ENCODE measurements at regions not wholly inside any gene's neighbourhood (a gene's known extent, or its start where the extent isn't known, plus 50 kb on each side); places are given as distances from the start of the nearest gene placed in this dataset.

GRCh38 chr15:38740206-38740605, 175.6 kb upstream of the RASGRP1 start:
- Histone ChIP-seq H3K4me1 (ENCODE audit: control insufficient read depth, insufficient read depth, low read length) (peaks cover 6% of the 10 kb centered on the region), H3K4me3 (ENCODE audit: insufficient read depth, low read depth, low read length) (no peak overlapping the region), H3K9me3 (ENCODE audit: control insufficient read depth, low read length) (no peaks in the 10 kb centered on the region), H3K27ac (ENCODE audit: insufficient read depth, low read depth, low read length, poor library complexity, severe bottlenecking) (no peak overlapping the region), H3K36me3 (ENCODE audit: control insufficient read depth, insufficient read depth, low read length) (no peaks in the 10 kb centered on the region), H3K27me3 (ENCODE audit: control insufficient read depth, insufficient read depth, low read length, poor library complexity, severe bottlenecking) (no peaks in the 10 kb centered on the region)
- 84 to 85% methylated on average over 5 of the region's 5 CpGs for WGBS, 2 experiments

GRCh38 chr15:38743147-38743546, 178.5 kb upstream of the RASGRP1 start:
- Histone ChIP-seq H3K4me1 (ENCODE audit: control insufficient read depth, insufficient read depth, low read length) (no peaks in the 10 kb centered on the region), H3K27ac (ENCODE audit: insufficient read depth, low read depth, low read length, poor library complexity, severe bottlenecking) (no peak overlapping the region), H3K4me3 (ENCODE audit: insufficient read depth, low read depth, low read length) (no peak overlapping the region), H3K27me3 (ENCODE audit: control insufficient read depth, insufficient read depth, low read length, poor library complexity, severe bottlenecking) (no peaks in the 10 kb centered on the region), H3K9me3 (ENCODE audit: control insufficient read depth, low read length) (no peaks in the 10 kb centered on the region), H3K36me3 (ENCODE audit: control insufficient read depth, insufficient read depth, low read length) (no peaks in the 10 kb centered on the region)
- 92 to 93% methylated on average over 3 of the region's 3 CpGs for WGBS, 2 experiments

- H3K9me3 ChIP-seq (ENCODE audit: control insufficient read depth, low read length), result no peaks in the 10 kb centered on the region
- H3K27ac ChIP-seq (ENCODE audit: insufficient read depth, low read depth, low read length, poor library complexity, severe bottlenecking), result no peak overlapping the region
- WGBS, 2 experiments, result 94 to 100% methylated on average over 1 of the region's 1 CpG
- H3K4me3 ChIP-seq (ENCODE audit: insufficient read depth, low read depth, low read length), result no peak overlapping the region
- H3K27me3 ChIP-seq (ENCODE audit: control insufficient read depth, insufficient read depth, low read length, poor library complexity, severe bottlenecking), result no peaks in the 10 kb centered on the region
- H3K4me1 ChIP-seq (ENCODE audit: control insufficient read depth, insufficient read depth, low read length), result no peaks in the 10 kb centered on the region
- H3K36me3 ChIP-seq (ENCODE audit: control insufficient read depth, insufficient read depth, low read length), result no peaks in the 10 kb centered on the region
Observed at GRCh38 chr15:38745126-38745525, 180.5 kb upstream of the RASGRP1 start.

- WGBS, 2 experiments, result 87 to 97% methylated on average over 3 of the region's 3 CpGs
- H3K27me3 ChIP-seq (ENCODE audit: control insufficient read depth, insufficient read depth, low read length, poor library complexity, severe bottlenecking), result no peaks in the 10 kb centered on the region
- H3K4me1 ChIP-seq (ENCODE audit: control insufficient read depth, insufficient read depth, low read length), result no peaks in the 10 kb centered on the region
- no peaks in the 10 kb centered on the region for H3K36me3 ChIP-seq (ENCODE audit: control insufficient read depth, insufficient read depth, low read length)
- H3K27ac ChIP-seq (ENCODE audit: insufficient read depth, low read depth, low read length, poor library complexity, severe bottlenecking), result no peak overlapping the region
- no peak overlapping the region for H3K4me3 ChIP-seq (ENCODE audit: insufficient read depth, low read depth, low read length)
- H3K9me3 ChIP-seq (ENCODE audit: control insufficient read depth, low read length), result no peaks in the 10 kb centered on the region
Observed at GRCh38 chr15:38745626-38746025, 181.0 kb upstream of the RASGRP1 start.

GRCh38 chr15:38746211-38746610, 181.6 kb upstream of the RASGRP1 start:
- no peaks in the 10 kb centered on the region for H3K9me3 ChIP-seq (ENCODE audit: control insufficient read depth, low read length)
- no peak overlapping the region for H3K27ac ChIP-seq (ENCODE audit: insufficient read depth, low read depth, low read length, poor library complexity, severe bottlenecking)
- no peak overlapping the region for H3K4me3 ChIP-seq (ENCODE audit: insufficient read depth, low read depth, low read length)
- H3K36me3 ChIP-seq (ENCODE audit: control insufficient read depth, insufficient read depth, low read length), result no peaks in the 10 kb centered on the region
- H3K27me3 ChIP-seq (ENCODE audit: control insufficient read depth, insufficient read depth, low read length, poor library complexity, severe bottlenecking), result no peaks in the 10 kb centered on the region
- no peaks in the 10 kb centered on the region for H3K4me1 ChIP-seq (ENCODE audit: control insufficient read depth, insufficient read depth, low read length)
- WGBS, 2 experiments, result 94 to 98% methylated on average over 1 of the region's 1 CpG

GRCh38 chr15:38748710-38749109, 184.1 kb upstream of the RASGRP1 start:
- H3K4me1 ChIP-seq (ENCODE audit: control insufficient read depth, insufficient read depth, low read length), result no peaks in the 10 kb centered on the region
- H3K4me3 ChIP-seq (ENCODE audit: insufficient read depth, low read depth, low read length), result no peak overlapping the region
- H3K36me3 ChIP-seq (ENCODE audit: control insufficient read depth, insufficient read depth, low read length), result no peaks in the 10 kb centered on the region
- no peaks in the 10 kb centered on the region for H3K9me3 ChIP-seq (ENCODE audit: control insufficient read depth, low read length)
- no peak overlapping the region for H3K27ac ChIP-seq (ENCODE audit: insufficient read depth, low read depth, low read length, poor library complexity, severe bottlenecking)
- H3K27me3 ChIP-seq (ENCODE audit: control insufficient read depth, insufficient read depth, low read length, poor library complexity, severe bottlenecking), result no peaks in the 10 kb centered on the region
- 91% methylated on average over 2 of the region's 2 CpGs for WGBS, 2 experiments

GRCh38 chr15:38750786-38751185, 186.2 kb upstream of the RASGRP1 start:
- Histone ChIP-seq H3K36me3 (ENCODE audit: control insufficient read depth, insufficient read depth, low read length) (no peaks in the 10 kb centered on the region), H3K27me3 (ENCODE audit: control insufficient read depth, insufficient read depth, low read length, poor library complexity, severe bottlenecking) (no peaks in the 10 kb centered on the region), H3K4me1 (ENCODE audit: control insufficient read depth, insufficient read depth, low read length) (no peaks in the 10 kb centered on the region), H3K27ac (ENCODE audit: insufficient read depth, low read depth, low read length, poor library complexity, severe bottlenecking) (no peak overlapping the region), H3K9me3 (ENCODE audit: control insufficient read depth, low read length) (no peaks in the 10 kb centered on the region), H3K4me3 (ENCODE audit: insufficient read depth, low read depth, low read length) (no peak overlapping the region)
- 93 to 94% methylated on average over 5 of the region's 5 CpGs for whole genome bisulfite sequencing, 2 experiments

GRCh38 chr15:38755718-38756117, 191.1 kb upstream of the RASGRP1 start:
- Histone ChIP-seq H3K4me3 (ENCODE audit: insufficient read depth, low read depth, low read length) (no peak overlapping the region), H3K27me3 (ENCODE audit: control insufficient read depth, insufficient read depth, low read length, poor library complexity, severe bottlenecking) (no peaks in the 10 kb centered on the region), H3K4me1 (ENCODE audit: control insufficient read depth, insufficient read depth, low read length) (no peaks in the 10 kb centered on the region), H3K36me3 (ENCODE audit: control insufficient read depth, insufficient read depth, low read length) (no peaks in the 10 kb centered on the region), H3K27ac (ENCODE audit: insufficient read depth, low read depth, low read length, poor library complexity, severe bottlenecking) (no peak overlapping the region), H3K9me3 (ENCODE audit: control insufficient read depth, low read length) (no peaks in the 10 kb centered on the region)
- WGBS, 2 experiments, result 94 to 95% methylated on average over 2 of the region's 2 CpGs

GRCh38 chr15:38756441-38756840, 191.8 kb upstream of the RASGRP1 start:
- 93 to 98% methylated on average over 3 to 5 of the region's 5 CpGs for WGBS, 2 experiments

GRCh38 chr15:38758043-38758442, 193.4 kb upstream of the RASGRP1 start:
- no peaks in the 10 kb centered on the region for H3K9me3 ChIP-seq (ENCODE audit: control insufficient read depth, low read length)
- no peak overlapping the region for H3K4me3 ChIP-seq (ENCODE audit: insufficient read depth, low read depth, low read length)
- no peaks in the 10 kb centered on the region for H3K27me3 ChIP-seq (ENCODE audit: control insufficient read depth, insufficient read depth, low read length, poor library complexity, severe bottlenecking)
- no peaks in the 10 kb centered on the region for H3K36me3 ChIP-seq (ENCODE audit: control insufficient read depth, insufficient read depth, low read length)
- WGBS, 2 experiments, result 84 to 93% methylated on average over 1 of the region's 1 CpG
- no peaks in the 10 kb centered on the region for H3K4me1 ChIP-seq (ENCODE audit: control insufficient read depth, insufficient read depth, low read length)
- no peak overlapping the region for H3K27ac ChIP-seq (ENCODE audit: insufficient read depth, low read depth, low read length, poor library complexity, severe bottlenecking)

More at GRCh38 chr15:38756441-38756840, 191.8 kb upstream of the RASGRP1 start:
- no peak overlapping the region for H3K27ac ChIP-seq (ENCODE audit: insufficient read depth, low read depth, low read length, poor library complexity, severe bottlenecking)
- no peaks in the 10 kb centered on the region for H3K4me1 ChIP-seq (ENCODE audit: control insufficient read depth, insufficient read depth, low read length)
- H3K36me3 ChIP-seq (ENCODE audit: control insufficient read depth, insufficient read depth, low read length), result no peaks in the 10 kb centered on the region
- H3K4me3 ChIP-seq (ENCODE audit: insufficient read depth, low read depth, low read length), result no peak overlapping the region
- H3K27me3 ChIP-seq (ENCODE audit: control insufficient read depth, insufficient read depth, low read length, poor library complexity, severe bottlenecking), result no peaks in the 10 kb centered on the region
- no peaks in the 10 kb centered on the region for H3K9me3 ChIP-seq (ENCODE audit: control insufficient read depth, low read length)

GRCh38 chr15:38761681-38762080, 197.1 kb upstream of the RASGRP1 start:
- Histone ChIP-seq H3K4me3 (ENCODE audit: insufficient read depth, low read depth, low read length) (no peak overlapping the region), H3K27ac (ENCODE audit: insufficient read depth, low read depth, low read length, poor library complexity, severe bottlenecking) (no peak overlapping the region), H3K27me3 (ENCODE audit: control insufficient read depth, insufficient read depth, low read length, poor library complexity, severe bottlenecking) (no peaks in the 10 kb centered on the region), H3K36me3 (ENCODE audit: control insufficient read depth, insufficient read depth, low read length) (no peaks in the 10 kb centered on the region), H3K9me3 (ENCODE audit: control insufficient read depth, low read length) (no peaks in the 10 kb centered on the region), H3K4me1 (ENCODE audit: control insufficient read depth, insufficient read depth, low read length) (no peaks in the 10 kb centered on the region)
- 90 to 92% methylated on average over 2 of the region's 2 CpGs for WGBS, 2 experiments
